Panc1 (cell line): ENCODE measurements at regions not wholly inside any gene's neighbourhood (a gene's known extent, or its start where the extent isn't known, plus 50 kb on each side); places are given as distances from the start of the nearest gene placed in this dataset.

Source experiments
- ATAC-seq: fragments of 200-7000 bp; cut with Tn5 transposase; 2 replicates; pipeline ENCODE4 v1.9.1; 2020; ENCODE audit warnings: mild to moderate bottlenecking, moderate library complexity
- BruUV-seq: library from RNA; stranded (reverse); fragments of 400-500 nt; replicated peaks from 2 replicates; lab custom pipeline; 2021; lab: Mats Ljungman, UMichigan
- CTCF ChIA-PET: fragments of 300-600 bp; sonication (Branson Sonifier 250); formaldehyde crosslinking; loops from one replicate; lab custom pipeline; 2022; ENCODE audit warnings: antibody characterized with exemption; lab: Charles Lee
- POLR2A ChIA-PET: fragments of 300-600 bp; sonication (Branson Sonifier 250); formaldehyde crosslinking; loops from one replicate; lab custom pipeline; 2022; ENCODE audit warnings: antibody characterized with exemption; lab: Charles Lee
- DNase-seq: peaks from one replicate; pipeline ENCODE4 v3.0.0-alpha.2; 2010; ENCODE audit warnings: low read depth, low spot score
- H3K27ac ChIP-seq: 2 replicates; pipeline ENCODE4 v1.5.1; 2011; ENCODE audit warnings: mild to moderate bottlenecking, low read length, inconsistent platforms
- H3K27me3 ChIP-seq: fragments of 200-500 bp; sonication (Bioruptor generic); 2 replicates; pipeline ENCODE4 v1.6.0; 2014; ENCODE audit warnings: low read length, inconsistent platforms; ENCODE audit not compliant: control insufficient read depth, insufficient read depth
- H3K36me3 ChIP-seq: fragments of 200-500 bp; sonication (Bioruptor generic); 2 replicates; pipeline ENCODE4 v1.5.1; 2014; ENCODE audit warnings: inconsistent platforms, mild to moderate bottlenecking, low read length, moderate library complexity; ENCODE audit not compliant: control insufficient read depth, insufficient read depth
- H3K4me1 ChIP-seq: 2 replicates; pipeline ENCODE4 v1.5.1; 2011; ENCODE audit warnings: inconsistent platforms, mild to moderate bottlenecking, low read length, moderate library complexity; ENCODE audit not compliant: control insufficient read depth, insufficient read depth
- H3K4me3 ChIP-seq, 2 experiments: 2 replicates each; pipeline ENCODE4 v1.5.1; 2011 to 2012; ENCODE audit warnings: low read depth in 2 of 2, low read length in 2 of 2, mild to moderate bottlenecking in 2 of 2, inconsistent platforms in 1 of 2, moderate library complexity in 1 of 2
- H3K9me3 ChIP-seq: fragments of 200-500 bp; sonication (Bioruptor generic); 2 replicates; pipeline ENCODE4 v1.5.1; 2014; ENCODE audit warnings: low read depth, mild to moderate bottlenecking, inconsistent platforms, low read length, moderate library complexity; ENCODE audit not compliant: control insufficient read depth, insufficient read depth
- CTCF ChIP-seq: fragments of 450-650 bp; IDR thresholded peaks from 2 replicates; pipeline ENCODE4 v1.5.1; 2017; ENCODE audit warnings: mild to moderate bottlenecking
- POLR2AphosphoS5 ChIP-seq: IDR thresholded peaks from 2 replicates; pipeline ENCODE4 v1.6.1; 2012; ENCODE audit warnings: mild to moderate bottlenecking, low read depth, low read length, moderate library complexity
- REST ChIP-seq, 2 experiments: IDR thresholded peaks; 2 replicates each; pipeline ENCODE4 v1.6.1; 2011 to 2012; ENCODE audit warnings: low read depth in 2 of 2, control low read depth in 1 of 2, low read length in 1 of 2, mild to moderate bottlenecking in 1 of 2, moderate library complexity in 1 of 2; ENCODE audit not compliant: insufficient read depth in 1 of 2
- SIN3A ChIP-seq: IDR thresholded peaks from 2 replicates; pipeline ENCODE4 v1.6.1; 2012; ENCODE audit warnings: low read depth, mild to moderate bottlenecking, low read length, moderate library complexity, borderline replicate concordance; ENCODE audit not compliant: insufficient read depth
- TCF7L2 ChIP-seq: IDR thresholded peaks from 2 replicates; pipeline ENCODE4 v1.6.1; 2011; ENCODE audit warnings: mild to moderate bottlenecking, low read depth, low read length, inconsistent platforms
- in situ Hi-C: cut with HindIII; loops from 2 replicates; pipeline ENCODE4 v1.10.0; 2016; ENCODE audit warnings: low sequenced_read_pairs, low pct_unique_long_range_greater_than_20kb
- intact Hi-C: fragments of 100-400 bp; cut with micrococcal nuclease; formaldehyde crosslinking; loops from one replicate; pipeline ENCODE4 v1.10.0; 2022; ENCODE audit not compliant: unreplicated experiment

GRCh38 chr1:30325085-30325935 lies 398.1 kb downstream of the MATN1 start:
- BruUV-seq, result no TSS peak
- no peaks in the 10 kb centered on the region for H3K9me3 ChIP-seq
- DNase-seq (no peak), ATAC-seq (no peak)
- ChIA-PET CTCF (no interaction called here), POLR2A (no interaction called here)
- no peaks in the 10 kb centered on the region for H3K36me3 ChIP-seq
- in situ Hi-C loops (no loop called here), intact Hi-C loops (no loop called here)
- no peak overlapping the region for H3K4me3 ChIP-seq
- no peaks in the 10 kb centered on the region for H3K4me1 ChIP-seq
- no peak overlapping the region for H3K27ac ChIP-seq
- H3K27me3 ChIP-seq, result peaks cover 3% of the 10 kb centered on the region
- TF ChIP-seq CTCF, result no peak

- no peak overlapping the region for H3K27ac ChIP-seq
- H3K4me1 ChIP-seq, result no peaks in the 10 kb centered on the region
- in situ Hi-C loops (no loop called here), intact Hi-C loops (no loop called here)
- BruUV-seq, result no TSS peak
- peaks cover 3% of the 10 kb centered on the region for H3K27me3 ChIP-seq
- H3K36me3 ChIP-seq, result no peaks in the 10 kb centered on the region
- no peak overlapping the region for H3K4me3 ChIP-seq
- ATAC-seq (0 out of 2 replicates have a peak, but pooled peaks have one; percentile 9), DNase-seq (no peak)
- ChIA-PET POLR2A (no interaction called here), CTCF (no interaction called here)
- TF ChIP-seq TCF7L2 (no peak), POLR2AphosphoS5 (no peak), SIN3A (no peak), CTCF (no peak), REST (IDR thresholded peaks at IDR 0.05; ENCODE audit: insufficient read depth in 1 of 2, low read depth in 2 of 2, low read length in 1 of 2) (no peak)
- no peaks in the 10 kb centered on the region for H3K9me3 ChIP-seq
These were observed 398.9 kb downstream of the MATN1 start for GRCh38 chr1:30324251-30325084.
